IPS DF 19.7 (cell line): ENCODE measurements at regions not wholly inside any gene's neighbourhood (a gene's known extent, or its start where the extent isn't known, plus 50 kb on each side); places are given as distances from the start of the nearest gene placed in this dataset.
"Not testable (repeated sequence)": the region's sequence is repeated elsewhere in the genome, so short reads cannot be mapped to it uniquely, and the experiment has no call there.

Experiments used
- DNase-seq: peaks from one replicate; pipeline ENCODE4 v3.0.0-alpha.2; 2013; ENCODE audit warnings: low read depth, low spot score

DNA sequence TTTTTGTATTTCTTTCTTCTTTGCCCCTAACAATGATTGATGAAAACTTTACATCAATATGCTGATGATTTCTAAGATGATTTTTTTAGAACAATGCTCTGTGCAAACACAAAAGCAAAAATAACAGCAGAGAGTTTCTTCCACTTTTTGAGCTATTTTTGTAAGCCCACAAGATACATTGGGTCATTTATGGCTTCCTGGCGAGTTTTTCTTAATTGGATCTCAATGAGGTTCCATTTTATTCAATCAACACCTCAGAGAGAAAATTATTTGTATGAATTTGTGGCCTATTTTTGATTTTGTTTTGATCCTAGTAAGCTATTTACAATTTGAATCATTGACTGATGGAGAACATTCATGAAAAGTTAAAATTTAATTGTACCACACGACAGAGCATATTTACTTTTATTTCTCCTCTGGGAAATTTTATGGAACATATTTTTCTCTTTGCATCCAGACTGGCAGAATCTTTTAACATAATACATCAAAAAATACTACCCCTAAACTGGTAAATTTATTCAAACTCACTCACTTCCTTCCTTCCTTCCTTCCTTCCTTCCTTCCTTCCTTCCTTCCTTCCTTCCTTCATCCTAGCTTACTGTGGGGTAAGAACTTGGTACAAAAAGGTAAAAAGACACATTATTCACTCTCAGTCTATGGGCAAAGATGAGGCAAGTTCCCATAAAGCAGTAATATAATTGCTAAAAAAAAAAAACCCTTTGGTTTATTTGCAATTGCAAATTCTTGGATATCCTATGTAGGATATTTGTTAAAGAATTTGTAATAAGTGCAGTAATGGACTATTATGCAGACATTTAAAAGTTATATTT is 710.4 kb downstream of the SLC4A3 start:
- no peak for DNase-seq

DNA sequence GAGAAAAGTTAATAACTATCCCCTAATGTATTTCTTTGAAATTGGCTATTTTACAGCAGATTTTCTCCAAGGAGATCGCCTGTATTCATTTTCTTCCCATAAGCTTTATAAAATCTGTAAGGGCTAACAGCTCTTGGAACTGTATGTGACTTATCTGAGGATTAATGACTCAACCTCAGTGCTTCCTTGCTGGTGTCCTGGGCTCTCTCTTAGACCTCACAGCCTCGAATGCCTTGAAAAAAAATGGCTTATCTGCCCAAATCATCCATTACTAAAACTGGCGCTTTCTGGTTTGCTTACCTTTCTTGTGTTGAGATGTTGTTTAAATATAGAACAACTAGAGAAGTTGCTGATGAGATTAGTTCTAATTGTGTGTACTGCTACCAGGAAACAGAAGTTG is 713.6 kb downstream of the SLC4A3 start:
- DNase-seq: no peak

DNA sequence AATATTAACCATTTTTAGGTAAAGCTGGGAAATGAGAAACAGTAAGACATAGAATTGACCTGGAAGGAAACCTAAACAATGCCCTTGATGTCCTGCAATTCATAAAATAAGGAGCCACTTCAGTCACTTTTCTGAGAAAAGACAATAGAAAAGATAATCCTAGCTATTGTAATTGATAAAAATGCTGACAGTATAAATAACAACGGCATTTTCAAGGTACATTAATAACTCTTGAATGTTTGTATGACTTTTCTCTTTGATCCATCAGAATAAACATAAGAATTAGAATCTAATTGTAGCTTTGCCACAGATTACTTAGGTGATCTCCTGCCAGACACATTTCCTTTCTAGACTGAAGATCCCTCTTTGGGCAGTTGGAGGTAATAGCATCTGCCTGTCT is 719.5 kb downstream of the SLC4A3 start:
- DNase-seq: no peak

DNA sequence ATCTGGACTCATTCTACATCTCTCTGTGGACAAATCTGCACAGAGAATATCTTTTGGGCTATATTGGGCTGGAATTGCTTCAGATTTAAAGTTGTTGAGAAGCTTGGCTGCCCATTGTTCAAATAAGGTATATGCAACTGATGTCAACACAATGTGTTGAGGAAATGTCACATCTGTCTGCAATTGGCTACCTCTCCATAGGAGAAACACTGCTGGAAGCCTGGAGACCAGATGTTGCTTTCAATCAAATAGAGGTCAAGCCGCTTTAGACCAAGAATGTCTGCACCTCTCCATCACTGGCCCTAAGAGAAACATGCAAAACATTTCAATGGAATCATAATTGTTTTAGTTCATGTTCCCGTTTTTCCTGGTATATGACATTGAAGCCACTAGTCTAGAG is 720.2 kb downstream of the SLC4A3 start:
- DNase-seq: no peak

DNA sequence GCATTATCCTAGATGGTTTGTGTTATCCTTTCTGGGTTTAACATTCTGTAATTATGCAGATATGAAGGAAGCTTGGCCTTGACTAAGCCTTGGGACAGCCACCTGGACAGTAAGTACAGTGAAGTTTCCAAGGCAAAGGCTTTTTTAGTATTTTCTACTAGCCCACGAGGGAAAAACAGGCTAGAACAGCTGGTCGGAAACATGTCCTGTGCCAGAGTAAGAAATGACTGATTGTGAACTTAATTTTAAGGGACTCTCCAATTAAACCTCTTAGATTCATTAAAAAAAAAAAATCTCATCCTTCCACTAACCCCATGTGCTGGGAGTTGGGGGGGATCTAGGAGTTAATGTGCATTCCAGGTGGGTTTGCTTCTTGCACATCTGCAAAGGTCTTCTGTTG is 720.8 kb downstream of the SLC4A3 start:
- DNase-seq: no peak

DNA sequence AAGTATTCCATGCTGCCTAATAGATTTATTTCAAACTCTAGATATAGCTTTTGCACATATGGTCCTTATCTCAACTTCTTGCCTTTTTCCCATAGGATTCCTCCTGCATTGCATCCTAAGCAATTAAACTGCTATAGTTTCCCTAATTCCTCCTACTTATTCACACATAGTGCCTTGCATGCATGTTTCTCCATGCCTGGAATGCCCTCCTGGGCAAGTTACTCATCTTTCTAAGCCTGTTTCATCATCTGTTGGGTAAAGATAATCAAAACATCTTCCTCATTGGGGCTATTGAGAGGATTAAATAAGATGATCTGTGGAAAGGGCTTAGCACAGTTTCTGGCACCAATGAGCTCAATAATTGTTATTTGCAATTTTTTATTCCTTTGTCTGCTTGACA is 726.5 kb downstream of the SLC4A3 start:
- no peak for DNase-seq

DNA sequence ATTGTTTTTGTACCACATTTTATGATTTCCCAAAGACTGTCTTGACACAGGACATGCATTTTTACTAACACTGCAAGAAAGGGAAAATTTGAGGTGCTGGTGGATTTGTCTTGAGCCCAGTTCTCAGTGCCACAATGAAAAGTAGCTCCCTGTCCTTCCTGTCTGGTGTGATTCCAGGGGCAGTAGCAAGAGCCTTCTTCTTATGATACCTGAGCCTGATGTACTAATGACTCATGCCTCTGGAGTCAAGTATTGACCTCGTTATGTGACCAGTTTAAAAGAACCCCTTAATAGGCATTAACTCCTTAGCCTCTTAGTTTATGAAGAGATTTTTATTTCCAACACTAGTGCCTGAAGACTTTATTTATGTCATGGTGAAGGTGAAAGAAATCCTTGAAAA is 728.6 kb downstream of the SLC4A3 start:
- no peak for DNase-seq

DNA sequence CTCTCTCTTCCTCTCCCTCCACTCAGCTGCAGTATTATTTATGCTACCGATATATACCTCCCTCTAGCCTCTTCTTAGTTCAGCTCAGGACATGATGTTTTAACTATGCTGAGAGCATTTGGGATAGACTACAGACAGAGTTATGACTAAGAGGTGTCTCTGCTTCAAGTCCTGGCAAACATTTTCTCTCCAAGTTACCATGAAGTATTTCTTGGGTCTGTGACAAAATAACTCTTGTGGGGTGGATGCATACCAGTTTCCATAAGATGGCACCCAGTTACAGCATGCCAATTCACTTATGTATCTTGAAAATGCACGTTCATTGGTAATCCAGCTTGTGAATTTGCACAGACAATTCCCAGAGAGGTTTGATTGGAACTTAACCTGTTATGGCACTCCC is 737.6 kb downstream of the SLC4A3 start:
- DNase-seq: no peak

DNA sequence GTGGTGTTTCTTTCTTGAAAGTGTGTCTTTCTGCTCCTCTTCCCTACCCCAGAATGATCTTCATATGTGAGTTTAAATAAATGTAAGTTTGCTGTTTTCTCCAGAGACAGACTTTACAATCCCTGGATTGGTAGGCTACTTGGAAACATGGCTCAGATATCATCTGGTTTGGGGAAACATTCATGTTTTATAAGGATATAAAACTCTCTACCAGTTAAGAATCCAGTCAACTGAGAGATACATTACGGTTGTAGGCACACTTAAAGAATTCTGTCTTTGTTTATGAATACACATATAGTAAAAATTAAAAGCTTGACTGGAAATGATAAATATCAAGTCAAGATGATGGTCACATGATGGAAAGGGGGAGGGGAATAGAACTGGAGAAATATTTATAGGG is 739.3 kb downstream of the SLC4A3 start:
- DNase-seq: no peak

DNA sequence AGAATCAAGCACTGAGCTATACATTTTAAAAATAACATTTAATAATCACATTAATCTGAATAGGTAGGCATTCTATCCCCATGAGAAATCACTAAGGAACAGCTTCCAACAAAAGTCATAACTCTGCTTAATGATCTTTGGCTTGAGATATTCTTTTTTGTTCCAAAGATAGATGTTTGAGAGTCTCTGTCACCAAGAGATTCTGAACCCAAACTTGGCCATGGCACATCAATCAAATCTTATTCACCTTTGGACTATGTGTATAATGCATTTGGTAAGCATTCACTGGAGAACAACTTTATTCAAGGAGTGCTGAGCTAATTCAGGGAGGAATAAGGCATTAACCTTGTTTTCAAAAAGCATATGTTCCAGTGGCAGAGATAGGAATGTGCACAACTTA is 743.3 kb downstream of the SLC4A3 start:
- DNase-seq: no peak

DNA sequence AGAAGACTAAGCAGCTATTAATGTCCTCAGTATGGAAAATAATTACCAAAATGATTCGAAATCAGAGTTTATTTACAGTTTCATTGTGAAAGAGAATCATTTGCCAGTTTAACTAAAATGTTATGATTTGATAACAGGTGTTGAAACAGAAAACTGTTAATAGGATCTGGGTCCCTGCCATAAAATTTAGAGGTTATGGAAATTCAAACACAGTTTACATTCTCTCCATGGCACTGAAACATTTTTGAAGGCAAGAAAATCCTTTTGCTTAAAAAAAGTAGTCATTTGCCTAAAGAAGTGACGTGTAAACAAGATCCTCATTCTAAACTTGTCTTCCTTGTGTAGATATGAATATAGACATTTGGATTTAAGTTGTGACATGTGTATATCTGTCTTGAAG is 743.8 kb downstream of the SLC4A3 start:
- no peak for DNase-seq

DNA sequence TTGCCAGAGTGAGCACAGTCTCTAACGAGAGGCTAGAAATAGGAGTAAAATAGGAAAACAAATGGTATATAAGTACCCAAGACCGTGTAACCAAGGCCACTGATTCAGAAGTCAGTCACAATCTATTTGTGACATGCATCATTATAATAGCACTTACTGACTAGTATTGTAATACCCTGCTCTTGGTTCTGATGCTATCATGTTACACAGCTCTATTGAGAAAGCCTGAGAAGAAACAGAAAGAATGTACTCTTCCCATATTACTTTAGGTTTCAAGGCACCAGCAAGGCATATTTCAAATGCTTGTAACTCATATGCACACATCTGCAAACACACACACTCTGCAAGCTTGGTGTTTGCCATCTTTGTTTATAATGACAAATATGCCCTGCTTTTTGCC is 746.4 kb downstream of the SLC4A3 start:
- no peak for DNase-seq

DNA sequence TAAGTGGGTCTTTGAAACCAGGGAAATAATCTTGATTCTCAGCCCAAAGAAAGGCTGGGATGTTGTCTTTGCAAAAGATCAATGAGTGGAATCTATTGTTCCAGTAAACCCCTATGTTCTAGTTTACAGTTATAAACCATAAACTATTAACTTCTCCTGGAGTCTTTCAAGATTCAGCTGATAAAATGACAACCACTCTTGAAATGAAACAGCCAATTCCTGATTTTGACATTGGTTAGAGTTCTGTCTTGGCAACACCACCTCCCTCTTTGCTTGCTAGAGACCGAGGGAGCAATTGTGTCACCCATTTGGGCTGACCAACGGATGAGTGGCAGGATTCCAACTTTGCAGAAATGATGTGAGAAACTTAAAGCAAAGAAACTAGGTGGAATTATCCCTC is 746.9 kb downstream of the SLC4A3 start:
- no peak for DNase-seq

DNA sequence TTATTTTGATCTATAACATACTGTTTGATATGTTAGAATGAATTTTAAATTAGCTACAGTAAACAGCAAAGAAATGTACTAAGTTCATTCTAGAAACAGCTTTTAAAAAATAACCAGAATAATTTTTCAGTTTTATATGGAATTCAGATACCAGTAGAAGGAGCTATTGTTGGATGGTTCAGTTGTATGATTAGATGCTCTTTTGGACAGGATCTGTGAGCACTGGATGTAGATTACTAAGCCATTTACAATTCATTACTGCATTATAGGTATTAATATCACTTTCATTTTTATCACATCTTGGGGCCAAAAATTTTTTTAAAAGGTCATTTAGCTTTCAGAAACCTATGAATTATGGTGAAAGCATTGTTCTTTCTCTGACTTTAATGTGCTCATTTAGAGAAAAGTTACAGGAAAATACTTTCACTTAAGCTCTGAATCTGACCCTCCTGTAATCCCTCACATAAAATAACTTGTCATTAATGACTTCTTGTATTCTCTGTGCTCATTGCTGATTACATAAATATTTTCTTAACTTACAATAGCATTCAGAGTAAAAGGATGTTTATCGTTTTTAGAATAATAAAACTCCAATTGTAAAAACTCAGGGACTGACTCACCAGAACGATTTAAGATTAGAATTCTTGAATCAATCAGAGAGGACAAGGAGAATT is 750.2 kb downstream of the SLC4A3 start:
- no peak for DNase-seq

DNA sequence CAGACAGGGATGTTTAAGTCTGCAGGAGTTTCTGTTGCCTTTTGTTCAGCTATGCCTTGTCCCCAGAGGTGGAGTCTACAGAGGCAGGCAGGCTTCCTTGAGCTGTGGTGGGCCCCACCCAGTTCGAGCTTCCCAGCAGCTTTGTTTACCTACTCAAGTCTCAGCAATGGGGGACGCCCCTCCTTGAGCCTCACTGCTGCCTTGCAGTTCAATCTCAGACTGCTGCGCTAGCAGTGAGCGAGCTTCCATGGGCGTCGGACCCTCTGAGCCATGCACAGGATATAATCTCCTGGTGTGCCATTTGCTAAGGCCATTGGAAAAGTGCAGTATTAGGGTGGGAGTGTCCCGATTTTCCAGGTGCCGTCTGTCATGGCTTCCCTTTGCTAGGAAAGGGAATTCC is 760.3 kb downstream of the SLC4A3 start:
- DNase-seq: not testable (repeated sequence)

DNA sequence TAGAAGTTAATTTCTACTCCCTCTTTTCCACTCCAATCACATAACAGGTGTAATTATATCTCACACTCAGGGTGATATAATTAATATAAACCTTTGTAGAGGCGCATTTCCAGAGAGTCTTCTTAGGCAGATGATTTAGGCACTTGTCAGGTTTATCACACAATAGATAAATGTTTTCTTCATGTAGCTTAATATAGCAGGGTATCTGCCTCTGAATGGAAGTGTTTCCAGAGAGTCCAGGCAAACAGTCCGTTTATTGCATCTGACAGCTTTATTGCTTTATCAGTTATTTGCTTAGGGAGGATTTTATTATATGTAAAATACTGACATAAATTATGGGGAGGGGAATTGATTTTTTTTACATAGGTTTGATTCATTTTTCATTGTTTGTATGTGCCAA is 766.3 kb downstream of the SLC4A3 start:
- DNase-seq: no peak

DNA sequence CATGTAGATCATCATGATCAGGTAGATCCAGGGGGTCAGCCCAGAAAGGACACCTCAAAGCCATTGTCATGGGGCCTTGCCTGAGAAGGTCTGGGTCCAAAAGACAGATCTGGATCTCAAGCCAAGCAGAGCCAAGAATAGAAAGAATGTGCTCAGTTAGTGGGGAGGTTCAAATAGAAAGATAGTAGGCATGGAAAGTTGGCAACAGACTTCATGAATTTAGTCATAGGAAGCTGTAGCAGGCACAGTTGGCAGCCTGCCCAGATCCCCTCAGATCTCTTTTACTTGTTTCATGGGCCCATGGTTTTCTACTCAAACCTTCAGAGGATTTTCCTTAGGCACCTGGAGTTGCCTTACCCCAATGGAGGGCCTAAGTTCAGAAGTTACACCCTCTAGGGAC is 767.0 kb downstream of the SLC4A3 start:
- no peak for DNase-seq

DNA sequence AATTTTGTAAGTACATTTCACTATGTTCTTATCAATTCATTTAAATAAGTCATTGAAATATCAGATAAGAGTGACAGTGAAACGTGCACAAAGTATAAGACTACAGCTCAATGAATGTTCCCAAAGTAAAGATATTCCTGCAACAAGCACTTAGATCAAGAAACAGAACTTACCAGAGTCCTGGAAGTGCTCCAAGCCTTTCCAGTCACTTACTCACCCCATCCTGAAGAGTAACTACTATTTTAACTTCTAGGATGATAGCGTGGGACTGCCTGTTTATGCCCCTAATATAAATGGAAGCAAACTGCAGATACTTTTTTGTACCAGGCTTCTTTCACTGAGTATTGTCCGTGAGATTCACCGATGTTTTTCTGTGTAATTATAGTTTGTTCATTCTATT is 768.9 kb downstream of the SLC4A3 start:
- no peak for DNase-seq

DNA sequence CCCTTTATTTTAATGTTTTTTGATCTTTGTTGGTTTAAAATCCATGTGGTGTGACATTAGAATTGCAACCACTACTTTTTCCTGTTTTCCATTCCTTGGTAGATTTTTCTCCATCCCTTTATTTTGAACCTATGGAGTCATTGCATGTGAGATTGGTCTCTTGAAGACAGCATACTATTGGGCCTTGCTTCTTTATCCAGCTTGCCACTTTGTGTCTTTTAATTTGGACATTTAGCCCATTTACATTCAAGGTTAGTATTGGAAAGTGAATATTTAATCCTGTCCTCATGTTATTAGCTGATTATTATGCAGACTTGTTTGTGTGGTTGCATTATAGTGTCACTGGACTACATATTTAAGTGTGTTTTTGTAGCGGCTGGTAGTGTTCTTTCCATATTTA is 782.9 kb downstream of the SLC4A3 start:
- DNase-seq: no peak

DNA sequence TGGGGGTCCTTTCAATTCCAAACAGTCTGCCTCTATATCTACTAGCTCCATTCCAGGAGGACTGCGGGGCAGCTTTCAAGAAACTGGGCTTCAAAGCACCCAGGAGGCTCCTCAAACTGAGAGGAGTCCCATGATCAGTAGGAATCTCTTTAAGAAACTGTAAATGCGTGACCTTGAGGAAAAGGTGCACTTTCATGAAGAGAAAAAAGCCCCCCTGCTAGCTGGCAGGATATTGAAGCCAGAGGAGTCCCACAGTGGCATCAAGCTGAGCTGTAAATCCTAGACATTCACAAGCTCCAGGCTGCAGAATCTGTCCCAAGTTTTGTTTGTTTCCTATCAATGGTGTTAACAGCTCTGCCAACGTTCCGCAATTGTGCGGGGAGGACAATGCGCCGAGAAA is 790.1 kb downstream of the SLC4A3 start:
- DNase-seq: peak; percentile 17

DNA sequence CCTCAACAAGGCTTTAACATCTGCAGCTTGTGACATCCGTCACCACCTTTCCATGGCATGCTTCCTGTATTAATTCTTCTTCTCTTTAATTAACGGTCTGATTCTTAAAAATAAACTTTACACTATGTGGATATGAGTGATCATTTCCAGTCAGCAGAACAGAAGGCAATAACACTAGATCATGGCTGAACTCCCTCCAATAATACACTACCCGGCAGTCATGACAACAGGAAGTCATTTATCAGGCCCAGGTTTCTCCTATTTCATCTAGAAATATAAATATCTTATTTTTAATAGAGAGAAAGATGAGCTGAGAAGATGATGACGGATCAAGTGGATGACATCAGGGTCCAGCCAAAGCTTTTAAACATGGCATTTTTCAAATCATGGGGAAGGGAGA is 792.2 kb downstream of the SLC4A3 start:
- no peak for DNase-seq

DNA sequence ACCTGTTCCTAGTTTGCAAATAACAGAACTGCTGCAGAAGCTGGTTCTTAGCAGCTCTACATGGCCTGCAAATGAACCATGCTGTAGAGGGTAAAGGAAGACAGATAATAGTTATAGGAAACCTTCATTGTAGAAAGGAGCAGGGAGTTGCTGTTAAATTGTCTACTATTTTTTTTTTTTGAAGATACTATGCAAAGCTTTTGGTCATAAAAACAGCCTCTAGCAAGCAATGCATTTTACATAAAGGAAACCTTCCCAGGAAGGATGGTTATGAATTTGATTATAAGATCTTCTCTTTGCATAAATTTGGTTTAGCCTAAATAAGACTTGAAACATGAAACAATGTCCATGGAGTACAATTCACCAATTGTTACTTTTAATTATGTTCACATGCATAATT is 793.4 kb downstream of the SLC4A3 start:
- no peak for DNase-seq

DNA sequence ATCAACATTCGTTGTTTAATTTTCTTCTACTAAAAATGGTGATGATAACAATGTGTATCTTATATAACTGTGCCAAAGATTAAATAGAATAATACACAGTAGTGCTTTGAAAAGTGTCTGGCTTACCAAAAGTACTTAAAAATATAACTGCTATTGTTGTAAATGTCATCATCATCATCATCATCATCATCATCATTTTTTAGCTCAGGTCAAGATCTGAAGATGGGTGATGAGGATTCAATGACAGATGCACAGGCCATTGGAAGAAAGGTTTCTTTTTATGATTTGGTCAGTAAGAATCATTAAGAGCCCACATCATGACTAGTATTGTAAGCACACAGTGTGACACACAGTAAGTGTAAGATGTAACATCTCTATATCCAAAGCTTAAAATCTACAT is 795.2 kb downstream of the SLC4A3 start:
- DNase-seq: no peak

DNA sequence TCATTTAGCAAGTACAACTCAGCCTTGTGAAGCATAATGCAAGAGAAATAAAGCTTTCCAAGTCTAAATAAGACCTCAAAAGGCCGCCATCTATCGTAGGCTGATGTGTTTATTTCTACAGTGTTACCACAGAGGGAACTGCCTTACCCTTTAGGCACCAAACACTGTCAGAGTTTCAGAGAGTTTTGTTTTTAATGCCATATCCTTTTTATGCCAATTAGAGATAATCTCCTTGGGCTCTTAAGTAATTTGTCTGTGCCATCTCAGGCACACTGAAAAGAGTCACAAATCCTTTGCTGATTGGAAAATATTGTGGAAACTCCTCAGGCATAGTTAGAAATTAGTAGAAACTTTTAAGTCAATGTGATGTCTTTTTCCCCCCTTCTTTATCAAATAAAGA is 797.1 kb downstream of the SLC4A3 start:
- DNase-seq: no peak
